ENCODE measurements at regions not wholly inside any gene's neighbourhood (a gene's known extent, or its start where the extent isn't known, plus 50 kb on each side); places are given as distances from the start of the nearest gene placed in this dataset.

- ChIA-PET CTCF (no interaction called here), POLR2A (ENCODE audit: low non-redundant PET) (no interaction called here)
- no peak for DNase-seq (ENCODE audit: low spot score)
- H3K9me3 ChIP-seq (ENCODE audit: low read depth, low read length, poor library complexity, severe bottlenecking): no peaks in the 10 kb centered on the region
- intact Hi-C loops (cut with micrococcal nuclease; ENCODE audit: unreplicated experiment): no loop called here
- H3K4me1 ChIP-seq (ENCODE audit: insufficient read depth, low read length, poor library complexity, severe bottlenecking): peaks cover 6% of the 10 kb centered on the region
- no peak overlapping the region for H3K4me3 ChIP-seq (ENCODE audit: low read depth, low read length, poor library complexity, severe bottlenecking)
- no peak for TF ChIP-seq CTCF (conservative IDR thresholded peaks at IDR 0.05; ENCODE audit: low read depth, low read length)
- no peak for TF ChIP-seq EZH2 (IDR thresholded peaks at IDR 0.05; ENCODE audit: borderline replicate concordance, low read depth, low read length, poor library complexity, severe bottlenecking)
- H3K27ac ChIP-seq (ENCODE audit: low read depth, low read length, poor library complexity, severe bottlenecking): no peak overlapping the region
- H3K27me3 ChIP-seq (replicated peaks; ENCODE audit: insufficient read depth, low read depth, low read length, poor library complexity): no peaks in the 10 kb centered on the region
- BruUV-seq (replicated peaks): no TSS peak
- no peaks in the 10 kb centered on the region for H3K36me3 ChIP-seq (ENCODE audit: insufficient read depth, low read length, poor library complexity, severe bottlenecking)
Observed at GRCh38 chr5:50898966-50899365, 232.5 kb downstream of the PARP8 start.

- Histone ChIP-seq H3K4me3 (ENCODE audit: low read depth, low read length, poor library complexity, severe bottlenecking) (no peak overlapping the region), H3K27ac (ENCODE audit: low read depth, low read length, poor library complexity, severe bottlenecking) (no peak overlapping the region), H3K9me3 (ENCODE audit: low read depth, low read length, poor library complexity, severe bottlenecking) (no peaks in the 10 kb centered on the region), H3K4me1 (ENCODE audit: insufficient read depth, low read length, poor library complexity, severe bottlenecking) (peaks cover 6% of the 10 kb centered on the region), H3K27me3 (replicated peaks; ENCODE audit: insufficient read depth, low read depth, low read length, poor library complexity) (no peaks in the 10 kb centered on the region), H3K36me3 (ENCODE audit: insufficient read depth, low read length, poor library complexity, severe bottlenecking) (no peaks in the 10 kb centered on the region)
- intact Hi-C loops (cut with micrococcal nuclease; ENCODE audit: unreplicated experiment): no loop called here
- POLR2A ChIA-PET (ENCODE audit: low non-redundant PET): no interaction called here
- CTCF ChIA-PET: no interaction called here
- no peak for DNase-seq (ENCODE audit: low spot score)
- BruUV-seq (replicated peaks): no TSS peak
- TF ChIP-seq CTCF (conservative IDR thresholded peaks at IDR 0.05; ENCODE audit: low read depth, low read length) (no peak), EZH2 (IDR thresholded peaks at IDR 0.05; ENCODE audit: borderline replicate concordance, low read depth, low read length, poor library complexity, severe bottlenecking) (no peak)
Observed at GRCh38 chr5:50900952-50901510, 234.6 kb downstream of the PARP8 start.

- CTCF ChIA-PET: no interaction called here
- DNase-seq (ENCODE audit: low spot score): no peak
- POLR2A ChIA-PET (ENCODE audit: low non-redundant PET): no interaction called here
- Histone ChIP-seq H3K9me3 (ENCODE audit: low read depth, low read length, poor library complexity, severe bottlenecking) (no peaks in the 10 kb centered on the region), H3K36me3 (ENCODE audit: insufficient read depth, low read length, poor library complexity, severe bottlenecking) (no peaks in the 10 kb centered on the region), H3K27ac (ENCODE audit: low read depth, low read length, poor library complexity, severe bottlenecking) (no peak overlapping the region), H3K4me1 (ENCODE audit: insufficient read depth, low read length, poor library complexity, severe bottlenecking) (peaks cover 6% of the 10 kb centered on the region), H3K4me3 (ENCODE audit: low read depth, low read length, poor library complexity, severe bottlenecking) (no peak overlapping the region), H3K27me3 (replicated peaks; ENCODE audit: insufficient read depth, low read depth, low read length, poor library complexity) (no peaks in the 10 kb centered on the region)
- TF ChIP-seq CTCF (conservative IDR thresholded peaks at IDR 0.05; ENCODE audit: low read depth, low read length): no peak
- TF ChIP-seq EZH2 (IDR thresholded peaks at IDR 0.05; ENCODE audit: borderline replicate concordance, low read depth, low read length, poor library complexity, severe bottlenecking): no peak
- intact Hi-C loops (cut with micrococcal nuclease; ENCODE audit: unreplicated experiment): no loop called here
- BruUV-seq (replicated peaks): no TSS peak
Observed at GRCh38 chr5:50903651-50904050, 237.2 kb downstream of the PARP8 start.
